Mesodermal cell (in vitro differentiated cells): ENCODE measurements at regions not wholly inside any gene's neighbourhood (a gene's known extent, or its start where the extent isn't known, plus 50 kb on each side); places are given as distances from the start of the nearest gene placed in this dataset.

Source experiments
- H3K27ac ChIP-seq: 2 replicates; pipeline ENCODE4 v1.7.0; 2013; ENCODE audit warnings: mild to moderate bottlenecking, low read depth, low read length, moderate library complexity; ENCODE audit not compliant: severe bottlenecking
- H3K36me3 ChIP-seq: 2 replicates; pipeline ENCODE4 v1.7.1; 2013; ENCODE audit warnings: mild to moderate bottlenecking, low read length, moderate library complexity; ENCODE audit not compliant: control insufficient read depth, insufficient read depth
- H3K4me1 ChIP-seq: one replicate; pipeline ENCODE4 v1.7.1; 2013; ENCODE audit warnings: mild to moderate bottlenecking, low read length; ENCODE audit not compliant: insufficient read depth, control insufficient read depth, poor library complexity, severe bottlenecking
- H3K4me3 ChIP-seq: 2 replicates; pipeline ENCODE4 v1.7.0; 2013; ENCODE audit warnings: low read length, control low read depth, mild to moderate bottlenecking; ENCODE audit not compliant: insufficient read depth, poor library complexity, severe bottlenecking; ENCODE audit errors: extremely low read depth
- H3K9me3 ChIP-seq: 2 replicates; pipeline ENCODE4 v1.7.1; 2013; ENCODE audit warnings: mild to moderate bottlenecking, low read length, moderate library complexity; ENCODE audit not compliant: control insufficient read depth
- WGBS, 2 experiments: methylation state at CpG; one replicate each; pipeline ENCODE4 v1.1.5; 2013; ENCODE audit warnings: missing lambda C conversion rate in 2 of 2; ENCODE audit not compliant: insufficient coverage in 2 of 2; 5-methylcytosine and 5-hydroxymethylcytosine counted together

DNA sequence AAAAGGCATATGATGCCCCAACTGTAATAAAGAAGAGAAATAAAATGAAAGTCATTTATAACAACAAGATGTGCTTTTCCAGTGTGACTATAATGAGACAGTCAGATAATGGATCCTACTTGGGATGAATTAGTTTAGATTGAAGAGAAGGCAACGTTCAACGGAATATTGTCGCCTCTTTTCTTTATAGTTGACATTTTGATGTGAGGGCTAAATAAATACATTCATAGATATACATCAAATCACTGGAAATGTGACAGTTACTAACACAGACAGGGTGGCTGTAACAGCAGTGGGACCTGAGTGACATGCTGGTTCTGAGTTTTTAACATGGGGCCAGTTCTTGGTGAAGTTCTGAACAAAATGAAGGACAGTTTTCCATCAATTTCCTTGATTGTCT lies 61.1 kb upstream of the ATP2B2 start:
- Histone ChIP-seq H3K36me3 (no peaks in the 10 kb centered on the region), H3K27ac (no peak overlapping the region), H3K4me1 (no peaks in the 10 kb centered on the region), H3K9me3 (no peaks in the 10 kb centered on the region), H3K4me3 (no peak overlapping the region)
- WGBS, 2 experiments = no CpG with 5 or more reads among the region's 3 CpGs

DNA sequence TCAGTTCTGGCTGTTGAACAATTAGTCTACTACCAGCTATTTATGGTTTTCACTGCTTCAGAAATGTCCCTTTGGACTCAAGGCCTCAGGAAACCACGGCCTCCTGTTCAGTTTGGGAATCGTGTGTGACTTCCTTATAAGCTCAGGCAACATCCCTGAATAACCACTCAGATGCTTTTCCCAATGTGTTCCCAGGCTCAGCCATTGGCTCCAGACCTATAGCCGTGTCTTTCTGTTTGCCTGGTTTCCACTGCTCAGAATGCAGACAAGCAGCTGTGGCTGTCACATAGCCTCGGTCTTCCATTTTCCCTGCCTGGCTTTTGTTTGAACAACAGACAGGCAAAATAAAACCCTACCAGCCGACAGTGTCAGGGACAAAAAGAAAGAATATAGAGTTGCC lies 63.2 kb upstream of the ATP2B2 start:
- H3K4me3 ChIP-seq = no peak overlapping the region
- H3K4me1 ChIP-seq = no peaks in the 10 kb centered on the region
- no peaks in the 10 kb centered on the region for H3K36me3 ChIP-seq
- 82 to 88% methylated on average over 5 of the region's 5 CpGs for WGBS, 2 experiments
- H3K27ac ChIP-seq = no peak overlapping the region
- no peaks in the 10 kb centered on the region for H3K9me3 ChIP-seq

DNA sequence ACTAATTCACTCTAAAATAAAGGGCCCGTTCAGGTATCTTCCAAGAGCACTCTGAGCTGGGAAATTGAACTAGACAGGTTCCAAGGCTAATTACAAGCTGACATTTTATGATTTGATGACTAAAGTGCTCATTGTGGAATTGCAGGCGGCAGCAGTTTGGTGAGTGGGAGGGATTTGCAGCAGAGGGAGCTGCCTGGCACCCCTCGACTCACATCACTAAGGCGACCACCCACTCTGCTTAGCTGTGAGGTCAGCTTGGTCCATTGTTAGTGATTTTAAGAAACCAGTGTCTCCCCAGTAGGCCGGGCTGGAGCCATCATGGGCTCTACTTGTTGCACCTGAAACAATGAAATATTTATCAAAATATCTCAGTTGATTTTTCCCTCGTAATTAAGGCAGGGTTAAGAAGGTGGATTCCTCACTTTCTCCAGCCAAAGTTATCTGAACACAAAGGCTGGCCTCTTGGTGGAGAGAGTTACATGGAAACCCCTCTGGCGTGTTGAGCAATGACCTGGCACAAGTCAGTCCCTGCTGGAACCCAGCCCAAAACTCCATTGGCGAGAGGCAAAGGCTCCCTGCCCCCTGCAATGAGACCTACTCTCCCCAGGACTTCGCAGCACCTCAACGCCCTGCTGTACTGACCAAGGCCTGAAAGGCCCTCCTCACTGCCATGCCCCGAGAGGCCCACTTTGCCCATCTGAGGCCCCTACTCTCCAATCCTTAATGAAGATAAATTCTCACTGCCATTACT lies 65.0 kb upstream of the ATP2B2 start:
- H3K4me3 ChIP-seq = no peak overlapping the region
- 87 to 91% methylated on average over 6 to 8 of the region's 11 CpGs for WGBS, 2 experiments
- H3K36me3 ChIP-seq = no peaks in the 10 kb centered on the region
- no peaks in the 10 kb centered on the region for H3K9me3 ChIP-seq
- H3K4me1 ChIP-seq = no peaks in the 10 kb centered on the region
- H3K27ac ChIP-seq = no peak overlapping the region

- Histone ChIP-seq H3K4me3 (no peak overlapping the region), H3K36me3 (no peaks in the 10 kb centered on the region), H3K9me3 (no peaks in the 10 kb centered on the region), H3K27ac (no peak overlapping the region), H3K4me1 (no peaks in the 10 kb centered on the region)
- WGBS, 2 experiments = 85 to 90% methylated on average over 3 to 4 of the region's 6 CpGs
These were observed 68.8 kb upstream of the ATP2B2 start for GRCh38 chr3:10574101-10574620.

- 95 to 97% methylated on average over 4 to 5 of the region's 5 CpGs for WGBS, 2 experiments
- H3K4me1 ChIP-seq = no peaks in the 10 kb centered on the region
- H3K4me3 ChIP-seq = no peak overlapping the region
- H3K9me3 ChIP-seq = no peaks in the 10 kb centered on the region
- no peaks in the 10 kb centered on the region for H3K36me3 ChIP-seq
- H3K27ac ChIP-seq = no peak overlapping the region
These were observed 70.3 kb upstream of the ATP2B2 start for GRCh38 chr3:10575601-10576160.

GRCh38 chr3:10577486-10577885 lies 72.1 kb upstream of the ATP2B2 start:
- Histone ChIP-seq H3K4me1 (no peaks in the 10 kb centered on the region), H3K36me3 (no peaks in the 10 kb centered on the region), H3K9me3 (no peaks in the 10 kb centered on the region), H3K4me3 (no peak overlapping the region), H3K27ac (no peak overlapping the region)
- WGBS, 2 experiments = 77 to 92% methylated on average over 6 to 7 of the region's 7 CpGs

DNA sequence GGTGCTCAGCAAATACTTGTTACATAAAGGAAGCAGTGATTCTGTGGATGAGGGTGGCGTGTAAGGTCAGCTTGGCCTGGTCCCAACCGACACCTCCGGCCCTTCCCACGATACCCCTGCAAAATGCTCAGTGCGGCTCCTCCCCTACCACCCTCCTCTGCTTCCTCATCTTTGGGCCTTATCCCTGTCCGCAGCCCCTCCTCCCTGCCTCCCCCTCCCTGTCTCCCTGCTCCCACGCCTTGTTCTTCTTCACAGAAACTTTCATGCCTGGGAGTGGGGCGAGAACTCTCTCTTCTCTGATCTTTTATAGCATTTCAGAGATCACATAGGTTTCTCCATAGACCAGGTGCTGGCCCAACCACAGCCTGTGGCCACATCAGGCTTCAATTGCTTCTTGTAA lies 75.0 kb upstream of the ATP2B2 start:
- 89 to 92% methylated on average over 5 of the region's 8 CpGs for WGBS, 2 experiments

DNA sequence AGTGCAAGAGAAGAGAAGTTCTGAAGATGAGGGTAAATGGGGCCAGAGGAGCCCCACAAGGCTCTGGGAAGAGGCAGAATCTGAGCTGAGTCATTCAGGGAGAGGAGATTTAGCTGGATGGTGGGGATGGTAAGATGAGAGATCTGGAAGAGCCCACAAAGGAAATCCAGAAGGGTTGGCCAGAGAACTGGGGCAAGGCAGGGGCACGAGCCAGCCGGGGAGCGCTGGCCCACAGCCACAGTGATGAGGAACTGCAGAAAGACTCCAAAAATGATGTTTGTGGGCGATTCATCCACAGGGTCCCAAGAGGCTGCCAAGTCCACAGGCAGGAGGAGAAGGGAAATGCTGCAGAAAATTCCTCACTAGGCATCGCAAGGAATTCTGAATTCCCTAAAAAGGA lies 75.9 kb upstream of the ATP2B2 start:
- 93 to 96% methylated on average over 4 of the region's 5 CpGs for WGBS, 2 experiments

More for the DNA sequence above, 75.0 kb upstream of the ATP2B2 start:
- Histone ChIP-seq H3K4me1 (no peaks in the 10 kb centered on the region), H3K9me3 (no peaks in the 10 kb centered on the region), H3K4me3 (no peak overlapping the region), H3K36me3 (no peaks in the 10 kb centered on the region), H3K27ac (no peak overlapping the region)

DNA sequence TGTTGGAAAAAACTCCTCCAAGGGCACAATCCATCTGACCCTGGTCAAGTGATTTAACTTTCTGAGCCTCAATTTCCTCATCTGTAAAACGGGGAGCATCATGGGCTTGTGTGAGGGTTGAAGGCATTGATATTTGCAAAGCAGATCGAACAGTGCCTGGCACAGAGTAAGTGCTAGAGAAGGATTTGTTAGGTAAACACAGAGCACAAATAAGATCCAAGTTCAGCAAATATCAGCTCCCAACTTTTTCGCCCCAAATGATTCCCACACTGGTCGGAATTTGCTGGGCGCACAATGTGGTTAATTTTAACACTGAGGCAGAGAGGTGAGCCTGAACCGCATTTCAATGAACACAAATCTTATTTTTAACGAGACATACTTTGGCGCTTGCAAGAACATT lies 76.3 kb upstream of the ATP2B2 start:
- H3K4me1 ChIP-seq = no peaks in the 10 kb centered on the region
- WGBS, 2 experiments = 81 to 97% methylated on average over 5 to 7 of the region's 8 CpGs
- H3K36me3 ChIP-seq = no peaks in the 10 kb centered on the region
- no peaks in the 10 kb centered on the region for H3K9me3 ChIP-seq
- H3K27ac ChIP-seq = no peak overlapping the region
- H3K4me3 ChIP-seq = no peak overlapping the region

More for the DNA sequence above, 75.9 kb upstream of the ATP2B2 start:
- no peak overlapping the region for H3K4me3 ChIP-seq
- H3K27ac ChIP-seq = no peak overlapping the region
- no peaks in the 10 kb centered on the region for H3K4me1 ChIP-seq
- no peaks in the 10 kb centered on the region for H3K36me3 ChIP-seq
- H3K9me3 ChIP-seq = no peaks in the 10 kb centered on the region

GRCh38 chr3:10582733-10583132 lies 77.3 kb upstream of the ATP2B2 start:
- 87 to 100% methylated on average over 2 to 3 of the region's 3 CpGs for WGBS, 2 experiments
- Histone ChIP-seq H3K4me3 (no peak overlapping the region), H3K27ac (no peak overlapping the region), H3K9me3 (no peaks in the 10 kb centered on the region), H3K4me1 (no peaks in the 10 kb centered on the region), H3K36me3 (no peaks in the 10 kb centered on the region)
